ENCODE measurements at regions not wholly inside any gene's neighbourhood (a gene's known extent, or its start where the extent isn't known, plus 50 kb on each side); places are given as distances from the start of the nearest gene placed in this dataset.
A peak's percentile ranks its signal among the peaks of the same experiment; 100 is the strongest.

GRCh38 chr10:107933076-107933475, 768.6 kb upstream of the SORCS1 start:
- Mint-ChIP-seq H3K4me1 (no peaks in the 10 kb centered on the region), H3K36me3 (no peaks in the 10 kb centered on the region), H3K4me3 (no peak overlapping the region), H3K27ac (no peak overlapping the region), H3K9me3 (peaks cover 10% of the 10 kb centered on the region)
- DNase-seq (ENCODE audit: low spot score in 2 of 2): no peak
- ATAC-seq: no peak

GRCh38 chr10:107931808-107932207, 767.3 kb upstream of the SORCS1 start:
- DNase-seq (ENCODE audit: low spot score in 2 of 2) (no peak), ATAC-seq (no peak)
- Mint-ChIP-seq H3K9me3 (peaks cover 13% of the 10 kb centered on the region), H3K27ac (no peak overlapping the region), H3K4me3 (no peak overlapping the region), H3K36me3 (no peaks in the 10 kb centered on the region), H3K4me1 (no peaks in the 10 kb centered on the region)

- Mint-ChIP-seq H3K27ac (no peak overlapping the region), H3K9me3 (peaks cover 15% of the 10 kb centered on the region), H3K4me1 (no peaks in the 10 kb centered on the region), H3K36me3 (no peaks in the 10 kb centered on the region), H3K4me3 (no peak overlapping the region)
- DNase-seq (ENCODE audit: low spot score in 2 of 2): no peak
- no peak for ATAC-seq
Measured at GRCh38 chr10:107930037-107930436, 765.5 kb upstream of the SORCS1 start.

GRCh38 chr10:107924458-107924857, 760.0 kb upstream of the SORCS1 start:
- no peak overlapping the region for H3K27ac Mint-ChIP-seq
- ATAC-seq (no peak), DNase-seq (ENCODE audit: low spot score in 2 of 2) (no peak)
- H3K4me1 Mint-ChIP-seq: no peaks in the 10 kb centered on the region
- no peak overlapping the region for H3K4me3 Mint-ChIP-seq
- H3K9me3 Mint-ChIP-seq: peaks cover 29% of the 10 kb centered on the region
- H3K36me3 Mint-ChIP-seq: no peaks in the 10 kb centered on the region

- H3K4me3 Mint-ChIP-seq: no peak overlapping the region
- H3K36me3 Mint-ChIP-seq: no peaks in the 10 kb centered on the region
- DNase-seq (ENCODE audit: low spot score in 2 of 2) (no peak), ATAC-seq (no peak)
- peaks cover 30% of the 10 kb centered on the region for H3K9me3 Mint-ChIP-seq
- no peaks in the 10 kb centered on the region for H3K4me1 Mint-ChIP-seq
- no peak overlapping the region for H3K27ac Mint-ChIP-seq
Measured at GRCh38 chr10:107919626-107920235, 755.2 kb upstream of the SORCS1 start.

GRCh38 chr10:107918171-107918570, 753.7 kb upstream of the SORCS1 start:
- DNase-seq (ENCODE audit: low spot score in 2 of 2) (no peak), ATAC-seq (no peak)
- H3K36me3 Mint-ChIP-seq: no peaks in the 10 kb centered on the region
- H3K27ac Mint-ChIP-seq: no peak overlapping the region
- H3K4me3 Mint-ChIP-seq: no peak overlapping the region
- H3K4me1 Mint-ChIP-seq: no peaks in the 10 kb centered on the region
- H3K9me3 Mint-ChIP-seq: peaks cover 29% of the 10 kb centered on the region

- Mint-ChIP-seq H3K36me3 (no peaks in the 10 kb centered on the region), H3K9me3 (peaks cover 18% of the 10 kb centered on the region), H3K27ac (no peak overlapping the region), H3K4me3 (no peak overlapping the region), H3K4me1 (no peaks in the 10 kb centered on the region)
- ATAC-seq (no peak), DNase-seq (ENCODE audit: low spot score in 2 of 2) (no peak)
Measured at GRCh38 chr10:107915215-107915610, 750.7 kb upstream of the SORCS1 start.

GRCh38 chr10:107914450-107915214, 750.1 kb upstream of the SORCS1 start:
- Mint-ChIP-seq H3K27ac (no peak overlapping the region), H3K4me3 (no peak overlapping the region), H3K36me3 (no peaks in the 10 kb centered on the region), H3K9me3 (peaks cover 17% of the 10 kb centered on the region), H3K4me1 (no peaks in the 10 kb centered on the region)
- DNase-seq (ENCODE audit: low spot score in 2 of 2) (no peak), ATAC-seq (peak; percentile 8)

GRCh38 chr10:107913317-107914294, 749.1 kb upstream of the SORCS1 start:
- ATAC-seq (no peak), DNase-seq (ENCODE audit: low spot score in 2 of 2) (no peak)

GRCh38 chr10:107901076-107901475, 736.6 kb upstream of the SORCS1 start:
- Mint-ChIP-seq H3K36me3 (no peaks in the 10 kb centered on the region), H3K4me1 (no peaks in the 10 kb centered on the region), H3K4me3 (no peak overlapping the region), H3K9me3 (peaks cover 14% of the 10 kb centered on the region), H3K27ac (no peak overlapping the region)
- ATAC-seq (no peak), DNase-seq (ENCODE audit: low spot score in 2 of 2) (no peak)

More at GRCh38 chr10:107913317-107914294, 749.1 kb upstream of the SORCS1 start:
- Mint-ChIP-seq H3K36me3 (no peaks in the 10 kb centered on the region), H3K27ac (no peak overlapping the region), H3K9me3 (peaks cover 11% of the 10 kb centered on the region), H3K4me3 (no peak overlapping the region), H3K4me1 (no peaks in the 10 kb centered on the region)

GRCh38 chr10:107900131-107900530, 735.6 kb upstream of the SORCS1 start:
- Mint-ChIP-seq H3K9me3 (peaks cover 14% of the 10 kb centered on the region), H3K27ac (no peak overlapping the region), H3K36me3 (no peaks in the 10 kb centered on the region), H3K4me1 (no peaks in the 10 kb centered on the region), H3K4me3 (no peak overlapping the region)
- no peak for DNase-seq (ENCODE audit: low spot score in 2 of 2)
- ATAC-seq: no peak

GRCh38 chr10:107899502-107900062, 735.1 kb upstream of the SORCS1 start:
- Mint-ChIP-seq H3K4me3 (no peak overlapping the region), H3K9me3 (peaks cover 14% of the 10 kb centered on the region), H3K36me3 (no peaks in the 10 kb centered on the region), H3K27ac (no peak overlapping the region), H3K4me1 (no peaks in the 10 kb centered on the region)
- ATAC-seq (no peak), DNase-seq (ENCODE audit: low spot score in 2 of 2) (no peak)

GRCh38 chr10:107899075-107899474, 734.6 kb upstream of the SORCS1 start:
- Mint-ChIP-seq H3K36me3 (no peaks in the 10 kb centered on the region), H3K4me1 (no peaks in the 10 kb centered on the region), H3K4me3 (no peak overlapping the region), H3K9me3 (peaks cover 15% of the 10 kb centered on the region), H3K27ac (no peak overlapping the region)
- no peak for ATAC-seq
- DNase-seq (ENCODE audit: low spot score in 2 of 2): no peak

- Mint-ChIP-seq H3K9me3 (peaks cover 19% of the 10 kb centered on the region), H3K4me3 (no peak overlapping the region)
Measured at GRCh38 chr10:107898392-107898791, 733.9 kb upstream of the SORCS1 start.

GRCh38 chr10:107894516-107894915, 730.0 kb upstream of the SORCS1 start:
- H3K9me3 Mint-ChIP-seq: peaks cover 24% of the 10 kb centered on the region
- no peaks in the 10 kb centered on the region for H3K36me3 Mint-ChIP-seq
- H3K4me1 Mint-ChIP-seq: no peaks in the 10 kb centered on the region
- DNase-seq (ENCODE audit: low spot score in 2 of 2) (no peak), ATAC-seq (no peak)
- no peak overlapping the region for H3K27ac Mint-ChIP-seq
- no peak overlapping the region for H3K4me3 Mint-ChIP-seq

More at GRCh38 chr10:107898392-107898791, 733.9 kb upstream of the SORCS1 start:
- Mint-ChIP-seq H3K27ac (no peak overlapping the region), H3K36me3 (no peaks in the 10 kb centered on the region), H3K4me1 (no peaks in the 10 kb centered on the region)
- ATAC-seq: no peak
- no peak for DNase-seq (ENCODE audit: low spot score in 2 of 2)

Data from stimulated activated effector memory CD8-positive, alpha-beta T cell treated with anti-CD3 and anti-CD28 coated beads, Interleukin-12 subunit alpha, Interleukin-12 subunit beta, amount 100 ng/mL, for 72 hours (primary cell).